Activated naive CD4-positive, alpha-beta T cell treated with Interleukin-2 at 50 U/mL for 16 hours (primary cell): ENCODE measurements at regions not wholly inside any gene's neighbourhood (a gene's known extent, or its start where the extent isn't known, plus 50 kb on each side); places are given as distances from the start of the nearest gene placed in this dataset.
"Not testable (repeated sequence)": the region's sequence is repeated elsewhere in the genome, so short reads cannot be mapped to it uniquely, and the experiment has no call there.

Experiments used
- DNase-seq: peaks from one replicate; pipeline ENCODE4 v3.0.0-alpha.2; 2020

- DNase-seq = no peak
Measured at GRCh38 chr5:126097876-126098275, 325.3 kb upstream of the GRAMD2B start.

GRCh38 chr5:126098330-126099017 lies 324.7 kb upstream of the GRAMD2B start:
- no peak for DNase-seq

GRCh38 chr5:126099077-126099476 lies 324.1 kb upstream of the GRAMD2B start:
- DNase-seq = no peak

GRCh38 chr5:126100767-126101166 lies 322.4 kb upstream of the GRAMD2B start:
- DNase-seq = no peak

GRCh38 chr5:126101901-126102300 lies 321.3 kb upstream of the GRAMD2B start:
- no peak for DNase-seq

GRCh38 chr5:126103050-126103449 lies 320.2 kb upstream of the GRAMD2B start:
- no peak for DNase-seq

- no peak for DNase-seq
Measured at GRCh38 chr5:126103868-126104267, 319.3 kb upstream of the GRAMD2B start.

- DNase-seq = no peak
Measured at GRCh38 chr5:126104341-126104740, 318.9 kb upstream of the GRAMD2B start.

- DNase-seq = no peak
Measured at GRCh38 chr5:126104951-126105350, 318.3 kb upstream of the GRAMD2B start.

- DNase-seq = no peak
Measured at GRCh38 chr5:126106029-126106428, 317.2 kb upstream of the GRAMD2B start.

GRCh38 chr5:126107381-126107780 lies 315.8 kb upstream of the GRAMD2B start:
- no peak for DNase-seq

GRCh38 chr5:126108470-126108869 lies 314.7 kb upstream of the GRAMD2B start:
- DNase-seq = no peak

GRCh38 chr5:126115059-126115629 lies 308.1 kb upstream of the GRAMD2B start:
- no peak for DNase-seq

GRCh38 chr5:126117044-126117443 lies 306.2 kb upstream of the GRAMD2B start:
- DNase-seq = no peak

- no peak for DNase-seq
Measured at GRCh38 chr5:126119887-126120442, 303.2 kb upstream of the GRAMD2B start.

GRCh38 chr5:126120939-126121338 lies 302.3 kb upstream of the GRAMD2B start:
- DNase-seq = no peak

GRCh38 chr5:126122942-126123341 lies 300.3 kb upstream of the GRAMD2B start:
- DNase-seq = no peak

- DNase-seq = no peak
Measured at GRCh38 chr5:126124706-126125345, 298.4 kb upstream of the GRAMD2B start.

- DNase-seq = no peak
Measured at GRCh38 chr5:126125407-126125806, 297.8 kb upstream of the GRAMD2B start.

- no peak for DNase-seq
Measured at GRCh38 chr5:126126574-126126973, 296.6 kb upstream of the GRAMD2B start.

- DNase-seq = not testable (repeated sequence)
Measured at GRCh38 chr5:126127371-126127770, 295.8 kb upstream of the GRAMD2B start.

- no peak for DNase-seq
Measured at GRCh38 chr5:126129431-126129830, 293.8 kb upstream of the GRAMD2B start.

GRCh38 chr5:126133424-126133823 lies 289.8 kb upstream of the GRAMD2B start:
- DNase-seq = no peak

- DNase-seq = no peak
Measured at GRCh38 chr5:126137891-126138280, 285.3 kb upstream of the GRAMD2B start.
